ENCODE measurements at regions not wholly inside any gene's neighbourhood (a gene's known extent, or its start where the extent isn't known, plus 50 kb on each side); places are given as distances from the start of the nearest gene placed in this dataset.

GRCh38 chr2:12871694-12872315, 155.1 kb downstream of the TRIB2 start:
- dilution Hi-C loops (cut with MboI; ENCODE audit: extremely low pct_ligation_motif_present, low sequenced_read_pairs): no loop called here
- TF ChIP-seq, protein P1, sequence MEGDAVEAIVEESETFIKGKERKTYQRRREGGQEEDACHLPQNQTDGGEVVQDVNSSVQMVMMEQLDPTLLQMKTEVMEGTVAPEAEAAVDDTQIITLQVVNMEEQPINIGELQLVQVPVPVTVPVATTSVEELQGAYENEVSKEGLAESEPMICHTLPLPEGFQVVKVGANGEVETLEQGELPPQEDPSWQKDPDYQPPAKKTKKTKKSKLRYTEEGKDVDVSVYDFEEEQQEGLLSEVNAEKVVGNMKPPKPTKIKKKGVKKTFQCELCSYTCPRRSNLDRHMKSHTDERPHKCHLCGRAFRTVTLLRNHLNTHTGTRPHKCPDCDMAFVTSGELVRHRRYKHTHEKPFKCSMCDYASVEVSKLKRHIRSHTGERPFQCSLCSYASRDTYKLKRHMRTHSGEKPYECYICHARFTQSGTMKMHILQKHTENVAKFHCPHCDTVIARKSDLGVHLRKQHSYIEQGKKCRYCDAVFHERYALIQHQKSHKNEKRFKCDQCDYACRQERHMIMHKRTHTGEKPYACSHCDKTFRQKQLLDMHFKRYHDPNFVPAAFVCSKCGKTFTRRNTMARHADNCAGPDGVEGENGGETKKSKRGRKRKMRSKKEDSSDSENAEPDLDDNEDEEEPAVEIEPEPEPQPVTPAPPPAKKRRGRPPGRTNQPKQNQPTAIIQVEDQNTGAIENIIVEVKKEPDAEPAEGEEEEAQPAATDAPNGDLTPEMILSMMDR (optimal IDR thresholded peaks at IDR 0.05 in 1 of 3, IDR thresholded peaks at IDR 0.05 in 1 of 3, conservative IDR thresholded peaks at IDR 0.05 in 1 of 3; ENCODE audit: extremely low read depth in 1 of 3, insufficient read depth in 2 of 3, low read length in 3 of 3): no peak
- TF ChIP-seq EZH2 (IDR thresholded peaks at IDR 0.05; ENCODE audit: low read length): no peak
- H3K9me1 ChIP-seq (ENCODE audit: control insufficient read depth, extremely low read depth, insufficient read depth, low read length): no peaks in the 10 kb centered on the region
- no peaks in the 10 kb centered on the region for H3K36me3 ChIP-seq (ENCODE audit: control insufficient read depth in 2 of 2, extremely low read depth in 1 of 2, insufficient read depth in 2 of 2, low read length in 2 of 2)
- no peak overlapping the region for H3K4me3 ChIP-seq (ENCODE audit: control insufficient read depth in 2 of 3, extremely low read depth in 1 of 3, insufficient read depth in 2 of 3, low read depth in 1 of 3, low read length in 3 of 3)
- no peak overlapping the region for H3K9ac ChIP-seq (ENCODE audit: control insufficient read depth, extremely low read depth, insufficient read depth, low read length)
- no peaks in the 10 kb centered on the region for H3K27me3 ChIP-seq (ENCODE audit: control insufficient read depth, extremely low read depth, insufficient read depth, low read length)
- no peak for DNase-seq (ENCODE audit: low read depth, low spot score)
- H3K79me2 ChIP-seq (ENCODE audit: control insufficient read depth, insufficient read depth, low read length): no peaks in the 10 kb centered on the region
- H2AFZ ChIP-seq (ENCODE audit: control insufficient read depth, low read length): no peak overlapping the region
- H3K9me3 ChIP-seq (ENCODE audit: control insufficient read depth, low read depth, low read length): no peaks in the 10 kb centered on the region
- no peaks in the 10 kb centered on the region for H3K4me1 ChIP-seq (ENCODE audit: control insufficient read depth, extremely low read depth, insufficient read depth, low read length)
- peak; percentile 26 for FAIRE-seq
- no peaks in the 10 kb centered on the region for H4K20me1 ChIP-seq (ENCODE audit: control insufficient read depth, extremely low read depth, insufficient read depth, low read length)
- no peak overlapping the region for H3K27ac ChIP-seq (ENCODE audit: control insufficient read depth, insufficient read depth, low read length)
- no peak overlapping the region for H3K4me2 ChIP-seq (ENCODE audit: control insufficient read depth, extremely low read depth, insufficient read depth, low read depth, low read length)

DNA sequence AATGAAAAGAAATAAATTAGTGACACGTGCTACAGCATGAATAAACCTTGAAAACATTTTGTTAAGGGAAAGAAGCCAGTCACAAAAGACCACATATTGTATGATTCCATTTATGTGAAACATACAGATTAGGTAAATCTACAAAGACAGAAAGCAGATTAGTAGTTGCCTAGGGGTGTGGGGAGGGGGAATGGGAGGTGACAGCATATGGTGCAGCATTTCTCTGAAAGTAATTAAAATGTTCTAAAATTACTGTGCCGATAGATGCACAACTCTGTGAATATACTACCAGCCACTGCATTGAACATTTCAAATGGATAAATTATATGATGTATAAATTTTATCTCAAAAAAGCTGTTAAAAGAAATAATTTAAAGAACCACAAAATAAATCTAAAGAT, 161.0 kb downstream of the TRIB2 start:
- Histone ChIP-seq H3K4me2 (ENCODE audit: control insufficient read depth, extremely low read depth, insufficient read depth, low read depth, low read length) (no peak overlapping the region), H3K9me1 (ENCODE audit: control insufficient read depth, extremely low read depth, insufficient read depth, low read length) (no peaks in the 10 kb centered on the region), H3K27me3 (ENCODE audit: control insufficient read depth, extremely low read depth, insufficient read depth, low read length) (no peaks in the 10 kb centered on the region), H3K79me2 (ENCODE audit: control insufficient read depth, insufficient read depth, low read length) (no peaks in the 10 kb centered on the region), H3K4me1 (ENCODE audit: control insufficient read depth, extremely low read depth, insufficient read depth, low read length) (no peaks in the 10 kb centered on the region), H3K27ac (ENCODE audit: control insufficient read depth, insufficient read depth, low read length) (no peak overlapping the region), H3K4me3 (ENCODE audit: control insufficient read depth in 2 of 3, extremely low read depth in 1 of 3, insufficient read depth in 2 of 3, low read depth in 1 of 3, low read length in 3 of 3) (no peak overlapping the region), H3K9me3 (ENCODE audit: control insufficient read depth, low read depth, low read length) (no peaks in the 10 kb centered on the region), H4K20me1 (ENCODE audit: control insufficient read depth, extremely low read depth, insufficient read depth, low read length) (no peaks in the 10 kb centered on the region), H2AFZ (ENCODE audit: control insufficient read depth, low read length) (no peak overlapping the region), H3K36me3 (ENCODE audit: control insufficient read depth in 2 of 2, extremely low read depth in 1 of 2, insufficient read depth in 2 of 2, low read length in 2 of 2) (no peaks in the 10 kb centered on the region), H3K9ac (ENCODE audit: control insufficient read depth, extremely low read depth, insufficient read depth, low read length) (no peak overlapping the region)
- DNase-seq (ENCODE audit: low read depth, low spot score) (no peak), FAIRE-seq (no peak)
- dilution Hi-C loops (cut with MboI; ENCODE audit: extremely low pct_ligation_motif_present, low sequenced_read_pairs): no loop called here
- TF ChIP-seq, protein P1 (optimal IDR thresholded peaks at IDR 0.05 in 1 of 3, IDR thresholded peaks at IDR 0.05 in 1 of 3, conservative IDR thresholded peaks at IDR 0.05 in 1 of 3; ENCODE audit: extremely low read depth in 1 of 3, insufficient read depth in 2 of 3, low read length in 3 of 3): no peak
- TF ChIP-seq EZH2 (IDR thresholded peaks at IDR 0.05; ENCODE audit: low read length): no peak
